GM18502 (cell line): ENCODE measurements at regions not wholly inside any gene's neighbourhood (a gene's known extent, or its start where the extent isn't known, plus 50 kb on each side); places are given as distances from the start of the nearest gene placed in this dataset.

Source experiments
- ATAC-seq: cut with Tn5 transposase; IDR thresholded peaks from one replicate; pipeline ENCODE4 v1.9.1; 2021; ENCODE audit warnings: mild to moderate bottlenecking; ENCODE audit not compliant: unreplicated experiment, poor library complexity

DNA sequence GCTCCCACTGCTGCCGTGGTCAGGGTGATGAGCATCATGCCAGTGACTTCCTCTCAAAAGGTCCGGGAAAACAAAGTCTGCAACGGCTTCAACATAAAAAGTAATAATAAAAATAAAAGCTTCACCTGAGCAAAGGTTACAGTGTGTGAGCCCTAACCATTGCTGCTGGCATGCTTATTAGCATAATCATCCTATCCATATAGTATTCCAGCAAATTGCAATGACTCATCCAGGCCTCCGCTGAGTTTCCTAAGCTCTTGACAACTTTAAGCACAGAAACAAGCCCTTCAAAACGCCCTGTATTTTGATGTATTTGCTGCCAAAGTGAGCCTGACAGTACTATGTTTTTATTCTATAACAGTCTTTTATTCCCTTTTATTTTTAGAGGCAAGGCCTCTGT lies 100.5 kb downstream of the AASDH start:
- no peak for ATAC-seq

DNA sequence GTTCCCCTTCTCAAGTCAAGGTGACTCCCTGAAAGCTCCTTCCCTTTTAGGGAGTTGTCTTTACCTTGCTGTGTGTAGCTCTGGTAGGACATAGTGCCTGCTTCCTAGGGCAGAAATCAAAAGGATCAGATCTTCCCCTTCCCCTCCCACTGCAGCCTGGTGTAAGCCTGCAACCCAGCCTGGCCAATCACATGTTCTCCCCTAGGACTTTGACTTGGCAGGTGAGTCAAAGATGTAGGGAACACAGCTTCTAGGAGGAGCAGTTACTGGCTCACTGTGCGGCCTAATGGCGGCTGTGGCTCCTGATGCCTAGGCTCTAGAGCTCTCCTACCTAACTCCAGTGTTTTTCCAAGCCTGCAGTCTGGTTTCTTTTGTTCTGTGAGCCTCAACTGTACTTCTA lies 103.9 kb downstream of the AASDH start:
- ATAC-seq = no peak

- no peak for ATAC-seq
Observed at GRCh38 chr4:56282004-56282403, 105.3 kb downstream of the AASDH start.

- no peak for ATAC-seq
Observed at GRCh38 chr4:56276547-56276946, 110.7 kb downstream of the AASDH start.

DNA sequence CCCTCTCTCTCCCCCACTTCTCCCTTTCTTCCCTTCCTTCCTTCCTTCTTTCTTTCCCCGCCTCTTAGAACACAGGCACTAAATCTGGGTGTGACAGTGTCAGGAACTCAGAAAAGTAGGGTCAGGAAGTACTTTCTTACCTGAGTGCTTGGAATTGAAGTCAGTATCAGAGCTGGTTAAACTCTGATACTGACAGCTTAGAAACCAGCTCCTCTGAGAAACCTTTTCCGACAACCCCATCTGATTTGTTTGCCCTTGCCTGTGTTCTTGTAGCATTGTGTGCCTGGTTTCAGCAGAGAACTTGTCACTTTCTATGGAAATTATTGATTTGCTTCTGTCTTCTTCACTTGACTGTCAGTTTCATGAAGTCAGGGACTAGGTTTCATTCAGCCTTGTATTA lies 113.9 kb downstream of the AASDH start:
- ATAC-seq = no peak

DNA sequence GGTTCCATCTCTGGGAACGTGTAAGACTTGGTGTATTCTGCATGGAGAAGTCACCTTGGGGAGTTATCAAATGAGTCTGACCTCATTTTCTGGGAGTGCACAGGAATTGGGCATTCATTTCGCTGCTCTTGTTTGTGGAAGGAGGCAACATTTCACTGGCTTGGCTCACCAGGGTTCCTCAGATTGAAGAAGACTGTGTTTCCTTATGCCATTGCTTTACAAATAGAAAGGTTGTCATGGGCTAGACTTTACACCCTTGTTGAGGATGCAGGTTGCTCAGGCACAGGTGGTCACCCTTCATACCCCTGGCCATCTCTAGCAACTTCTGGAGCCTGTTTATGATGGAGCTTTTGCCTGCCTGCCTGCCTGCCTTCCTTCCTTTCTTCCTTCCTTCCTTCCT lies 114.4 kb downstream of the AASDH start:
- ATAC-seq = no peak

DNA sequence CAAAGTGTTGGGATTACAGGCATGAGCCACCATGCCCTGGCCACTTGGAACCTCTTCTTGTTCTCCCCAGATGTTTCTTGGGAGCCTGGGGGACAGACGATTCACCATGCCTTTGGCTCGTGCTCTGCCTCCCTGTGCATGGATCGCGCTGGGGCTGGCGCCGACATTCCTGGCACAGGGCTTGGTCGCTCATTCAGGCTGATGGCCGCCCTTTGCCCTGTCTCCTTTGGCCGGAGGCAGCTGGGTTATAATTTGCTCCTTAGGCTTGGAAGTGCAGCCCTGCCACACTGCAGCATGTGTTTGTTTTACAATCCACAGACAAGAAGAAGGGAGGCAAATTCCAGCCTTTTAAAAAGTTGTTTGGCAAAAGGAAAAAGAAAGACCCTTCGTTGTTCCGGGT lies 115.3 kb downstream of the AASDH start:
- no peak for ATAC-seq

GRCh38 chr4:56271131-56271530 lies 116.2 kb downstream of the AASDH start:
- ATAC-seq = no peak

DNA sequence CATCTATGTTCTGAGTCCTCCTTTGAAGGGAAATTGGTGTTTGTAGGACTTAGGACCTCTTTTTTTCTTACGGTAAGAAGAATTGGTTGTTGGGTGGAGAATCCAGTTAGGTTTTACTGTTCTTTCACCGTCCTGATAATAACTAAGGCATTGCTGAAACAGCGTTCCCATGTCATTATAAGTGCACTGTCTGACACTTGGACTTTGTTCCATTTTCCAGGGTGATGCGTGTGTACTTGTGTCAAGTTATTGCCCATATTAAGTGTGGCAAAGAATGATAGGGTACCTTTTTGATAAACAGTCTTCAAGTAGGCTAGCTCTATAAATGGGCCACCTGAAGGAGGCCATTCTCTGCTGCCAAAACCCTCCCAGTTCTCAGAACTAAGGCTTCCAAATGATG lies 119.7 kb downstream of the AASDH start:
- no peak for ATAC-seq

DNA sequence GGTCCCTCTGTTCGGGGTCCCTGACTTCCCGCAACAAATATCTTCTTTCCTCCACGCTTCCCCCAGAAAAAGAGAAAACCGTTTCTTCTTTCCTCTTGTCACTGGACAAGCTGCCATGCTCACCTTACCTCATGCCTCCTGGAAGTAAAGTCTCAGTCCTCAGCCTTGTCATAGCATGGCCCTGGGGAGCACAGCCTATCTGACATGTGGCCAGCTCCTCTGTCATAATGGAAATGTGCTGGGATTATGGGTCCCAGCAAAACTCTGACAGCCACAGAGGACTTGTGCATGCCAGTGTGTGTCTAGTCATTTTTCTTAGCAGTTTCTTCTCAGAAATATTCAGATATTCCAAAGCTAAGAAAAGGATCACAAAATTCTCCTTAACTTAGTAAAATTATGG lies 122.4 kb downstream of the AASDH start:
- no peak for ATAC-seq

DNA sequence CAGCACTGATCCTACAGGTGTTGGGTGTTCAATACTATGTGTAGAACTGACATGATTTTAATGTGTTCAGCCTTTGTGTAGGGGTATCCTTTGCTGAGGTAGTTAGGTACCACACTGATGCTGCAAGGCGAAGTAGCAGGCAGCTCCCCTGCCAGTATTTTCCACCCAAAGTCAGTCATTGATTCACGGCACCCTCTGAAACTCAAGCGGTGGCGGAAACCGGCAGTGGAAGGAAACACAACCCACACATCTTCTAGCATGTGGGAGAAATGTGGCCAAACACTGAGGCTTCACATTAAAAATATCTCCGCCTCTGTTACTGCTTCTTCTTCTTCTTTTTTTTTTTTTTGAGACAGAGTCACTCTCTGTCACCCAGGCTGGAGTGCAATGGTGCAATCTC lies 126.3 kb downstream of the AASDH start:
- no peak for ATAC-seq

GRCh38 chr4:56260320-56260719 lies 127.0 kb downstream of the AASDH start:
- no peak for ATAC-seq

DNA sequence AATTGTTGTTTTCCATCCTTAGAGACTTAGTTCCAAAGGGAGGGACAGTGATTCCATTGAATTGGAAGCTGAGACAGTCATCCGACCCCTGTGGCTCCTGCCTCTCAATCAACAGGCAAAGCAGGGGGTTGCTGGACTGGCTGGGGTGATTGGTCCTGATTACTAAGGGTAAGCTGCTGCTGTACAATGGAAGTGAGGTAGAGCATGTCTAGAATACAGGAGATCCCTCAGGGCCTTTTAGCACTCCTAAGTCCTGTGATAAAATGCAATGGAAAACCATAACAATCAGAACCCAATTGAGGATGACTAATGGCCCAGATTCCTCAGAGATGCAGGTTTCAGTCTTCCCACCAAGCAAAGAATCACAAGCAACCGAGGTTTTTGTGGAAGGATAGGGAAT lies 127.6 kb downstream of the AASDH start:
- no peak for ATAC-seq

GRCh38 chr4:56255820-56256219 lies 131.5 kb downstream of the AASDH start:
- no peak for ATAC-seq

- no peak for ATAC-seq
Observed at GRCh38 chr4:56253666-56254305, 133.5 kb downstream of the AASDH start.

- no peak for ATAC-seq
Observed at GRCh38 chr4:56252561-56253152, 134.6 kb downstream of the AASDH start.

DNA sequence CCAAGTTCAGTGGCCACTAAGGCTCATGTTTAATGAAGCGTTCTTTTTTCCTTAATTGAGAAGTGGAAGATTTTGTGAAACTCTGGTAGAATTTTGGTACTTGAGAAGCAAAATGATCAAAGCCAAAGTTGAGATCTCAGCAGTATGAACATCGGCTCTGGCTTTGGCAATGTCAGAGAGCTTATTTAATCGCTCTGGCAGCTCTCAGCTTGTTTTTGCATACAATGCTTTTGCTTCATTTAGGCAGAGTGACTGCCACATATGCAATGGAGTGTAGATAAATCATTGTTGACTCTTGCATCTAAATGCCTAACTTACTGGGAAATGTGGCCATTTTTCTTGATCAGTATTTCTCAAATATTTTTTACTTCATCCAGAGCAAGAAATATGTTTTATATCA lies 135.7 kb downstream of the AASDH start:
- no peak for ATAC-seq

DNA sequence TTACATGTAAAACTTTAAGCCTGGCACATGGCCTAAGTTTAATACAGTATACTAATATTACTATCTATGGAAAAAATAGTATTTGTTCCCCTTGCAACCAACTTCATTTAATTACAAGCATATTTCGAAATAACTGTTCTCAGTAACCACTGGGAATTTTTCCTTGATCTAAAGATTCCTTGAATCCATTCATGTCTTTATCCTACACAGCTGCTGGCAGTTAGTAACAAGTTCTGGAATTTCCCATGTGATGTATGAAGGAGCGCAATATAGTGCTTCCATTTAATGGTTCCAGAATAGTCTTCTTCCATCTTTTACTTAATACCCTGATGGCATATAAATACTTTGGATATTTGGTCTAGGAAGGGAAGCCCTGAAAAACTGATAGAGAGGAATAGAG lies 136.5 kb downstream of the AASDH start:
- ATAC-seq = no peak

- ATAC-seq = no peak
Observed at GRCh38 chr4:56247646-56248045, 139.6 kb downstream of the AASDH start.

- ATAC-seq = no peak
Observed at GRCh38 chr4:56246233-56246610, 141.1 kb downstream of the AASDH start.

DNA sequence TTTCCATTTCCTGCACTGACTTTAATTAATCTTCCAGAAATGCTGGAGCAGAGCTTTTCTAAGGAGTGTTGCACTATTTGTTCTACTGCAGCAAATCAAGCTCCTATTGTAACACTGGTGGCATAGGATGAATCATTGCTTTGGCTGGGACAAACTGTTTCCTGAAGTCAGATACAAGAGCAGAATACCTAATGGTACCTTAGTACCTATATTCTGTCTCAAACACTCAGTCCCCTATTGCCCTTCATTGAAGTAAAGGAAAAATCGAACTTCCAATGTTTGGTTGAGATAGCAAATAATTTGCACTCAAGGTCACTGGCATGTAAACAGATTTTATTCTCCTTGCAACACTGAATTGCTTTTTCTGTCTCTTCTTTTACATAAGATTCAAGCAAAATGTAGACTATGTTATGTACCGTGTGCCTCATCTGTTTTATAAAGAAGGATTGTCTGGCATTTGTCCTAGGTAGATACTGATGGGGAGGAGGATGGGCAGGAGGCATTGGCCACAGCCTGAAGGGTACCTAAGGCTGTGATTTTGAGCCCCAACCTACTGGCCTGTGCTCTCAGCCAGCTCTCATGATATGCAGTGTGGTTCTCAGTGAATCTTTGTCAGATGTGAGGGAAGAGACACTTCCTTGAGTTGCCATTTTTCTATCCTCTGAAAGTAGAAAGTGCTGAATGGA lies 141.6 kb downstream of the AASDH start:
- ATAC-seq = no peak

- ATAC-seq = no peak
Observed at GRCh38 chr4:56244681-56245080, 142.6 kb downstream of the AASDH start.
